ENCODE measurements at regions not wholly inside any gene's neighbourhood (a gene's known extent, or its start where the extent isn't known, plus 50 kb on each side); places are given as distances from the start of the nearest gene placed in this dataset.

GRCh38 chr14:34169561-34169960 lies 218.7 kb upstream of the EGLN3 start:
- no peak for TF ChIP-seq CTCF (IDR thresholded peaks at IDR 0.05)
- no peak for TF ChIP-seq POLR2AphosphoS5 (IDR thresholded peaks at IDR 0.05)
